Esophagus muscularis mucosa (tissue), 4 donors: ENCODE measurements at regions not wholly inside any gene's neighbourhood (a gene's known extent, or its start where the extent isn't known, plus 50 kb on each side); places are given as distances from the start of the nearest gene placed in this dataset.

ENCODE experiments used
- DNase-seq: peaks from one replicate; pipeline ENCODE4 v3.0.0-alpha.2; 2017; ENCODE audit errors: extremely low spot score
- H3K27ac ChIP-seq, 4 donors: fragments of 200-600 bp; sonication (generic); replicated peaks in 1 of 4; 1 replicate in 3 of 4; 2 replicates in 1 of 4; pipeline ENCODE4 v1.5.1; 2016 to 2019; ENCODE audit warnings: mild to moderate bottlenecking in 1 of 4
- H3K27me3 ChIP-seq, 4 donors: fragments of 200-600 bp; sonication (generic); one replicate each; pipeline versions ENCODE4 v1.5.1 to v1.6.0; 2016 to 2019
- H3K36me3 ChIP-seq, 4 donors: fragments of 200-600 bp; sonication (generic); one replicate each; pipeline ENCODE4 v1.5.1; 2016 to 2019
- H3K4me1 ChIP-seq, 4 donors: fragments of 200-600 bp; sonication (generic); one replicate each; pipeline ENCODE4 v1.5.1; 2016 to 2019
- H3K4me3 ChIP-seq, 4 donors: fragments of 200-600 bp; sonication (generic); 1 replicate in 2 of 4; 2 replicates in 2 of 4; pipeline ENCODE4 v1.5.1; 2016 to 2019; ENCODE audit warnings: mild to moderate bottlenecking in 4 of 4, moderate library complexity in 1 of 4
- H3K9me3 ChIP-seq, 4 donors: fragments of 200-600 bp; sonication (generic); 1 replicate in 3 of 4; 2 replicates in 1 of 4; pipeline ENCODE4 v1.5.1; 2016 to 2019
- EP300 ChIP-seq: sonication (generic); formaldehyde crosslinking; IDR thresholded peaks from one replicate; pipeline ENCODE4 v1.6.1; 2017; ENCODE audit warnings: antibody characterized with exemption
- POLR2A ChIP-seq: fragments of 450-650 bp; IDR thresholded peaks from one replicate; pipeline ENCODE4 v1.6.1; 2017; ENCODE audit warnings: antibody characterized with exemption, moderate library complexity, mild to moderate bottlenecking, low read depth
- POLR2AphosphoS5 ChIP-seq, 2 donors: sonication (generic); formaldehyde crosslinking; IDR thresholded peaks; one replicate each; pipeline ENCODE4 v1.6.1; 2017; ENCODE audit warnings: antibody characterized with exemption in 2 of 2
- WGBS: methylation state at CpG from one replicate; pipeline ENCODE4 v1.1.5; 2018; 5-methylcytosine and 5-hydroxymethylcytosine counted together
- intact Hi-C: fragments of 100-400 bp; cut with DNase I; formaldehyde crosslinking; loops from one replicate; pipeline ENCODE4 v1.15.1; 2023
- TF ChIP-seq, protein P1 (sequence below), 3 experiments: fragments of 200-600 bp in 2 of 3; fragments of 450-650 bp in 1 of 3; sonication (generic) in 2 of 3; IDR thresholded peaks; one replicate each; pipeline ENCODE4 v1.5.1; 2017 to 2019; ENCODE audit warnings: antibody characterized with exemption in 3 of 3, mild to moderate bottlenecking in 2 of 3, moderate library complexity in 1 of 3

DNA sequence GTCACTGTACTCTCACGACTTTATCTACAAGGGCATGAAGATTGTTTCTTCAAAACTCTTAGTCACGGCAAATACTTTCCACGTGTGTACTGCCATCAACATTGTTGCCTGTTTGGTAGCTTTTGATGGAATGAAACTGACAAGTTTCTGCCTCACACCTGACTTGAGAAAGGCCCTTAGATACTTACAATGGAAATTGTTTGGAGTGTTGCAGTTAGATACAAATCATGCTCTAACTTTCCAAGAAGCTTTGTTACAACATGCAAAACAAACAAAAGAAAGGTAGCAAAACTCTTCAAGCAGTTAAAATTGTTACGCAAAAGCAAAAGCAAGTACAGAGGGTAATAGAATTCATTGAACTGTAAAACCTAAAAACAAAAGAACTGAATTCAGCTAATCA is 91.1 kb upstream of the TLE4 start:
- no peaks in the 10 kb centered on the region for H3K36me3 ChIP-seq
- intact Hi-C loops: no loop called here
- no peaks in the 10 kb centered on the region for H3K4me1 ChIP-seq
- no peak overlapping the region for H3K27ac ChIP-seq
- no peak overlapping the region for H3K4me3 ChIP-seq
- H3K27me3 ChIP-seq: no peaks in the 10 kb centered on the region
- no peaks in the 10 kb centered on the region for H3K9me3 ChIP-seq
- TF ChIP-seq, protein P1, sequence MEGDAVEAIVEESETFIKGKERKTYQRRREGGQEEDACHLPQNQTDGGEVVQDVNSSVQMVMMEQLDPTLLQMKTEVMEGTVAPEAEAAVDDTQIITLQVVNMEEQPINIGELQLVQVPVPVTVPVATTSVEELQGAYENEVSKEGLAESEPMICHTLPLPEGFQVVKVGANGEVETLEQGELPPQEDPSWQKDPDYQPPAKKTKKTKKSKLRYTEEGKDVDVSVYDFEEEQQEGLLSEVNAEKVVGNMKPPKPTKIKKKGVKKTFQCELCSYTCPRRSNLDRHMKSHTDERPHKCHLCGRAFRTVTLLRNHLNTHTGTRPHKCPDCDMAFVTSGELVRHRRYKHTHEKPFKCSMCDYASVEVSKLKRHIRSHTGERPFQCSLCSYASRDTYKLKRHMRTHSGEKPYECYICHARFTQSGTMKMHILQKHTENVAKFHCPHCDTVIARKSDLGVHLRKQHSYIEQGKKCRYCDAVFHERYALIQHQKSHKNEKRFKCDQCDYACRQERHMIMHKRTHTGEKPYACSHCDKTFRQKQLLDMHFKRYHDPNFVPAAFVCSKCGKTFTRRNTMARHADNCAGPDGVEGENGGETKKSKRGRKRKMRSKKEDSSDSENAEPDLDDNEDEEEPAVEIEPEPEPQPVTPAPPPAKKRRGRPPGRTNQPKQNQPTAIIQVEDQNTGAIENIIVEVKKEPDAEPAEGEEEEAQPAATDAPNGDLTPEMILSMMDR (IDR thresholded peaks at IDR 0.05): no peak
- no peak for TF ChIP-seq POLR2AphosphoS5 (IDR thresholded peaks at IDR 0.05)
- no peak for TF ChIP-seq POLR2A
- TF ChIP-seq EP300: no peak
- no peak for DNase-seq
- WGBS: 98% methylated on average over 4 of the region's 4 CpGs

DNA sequence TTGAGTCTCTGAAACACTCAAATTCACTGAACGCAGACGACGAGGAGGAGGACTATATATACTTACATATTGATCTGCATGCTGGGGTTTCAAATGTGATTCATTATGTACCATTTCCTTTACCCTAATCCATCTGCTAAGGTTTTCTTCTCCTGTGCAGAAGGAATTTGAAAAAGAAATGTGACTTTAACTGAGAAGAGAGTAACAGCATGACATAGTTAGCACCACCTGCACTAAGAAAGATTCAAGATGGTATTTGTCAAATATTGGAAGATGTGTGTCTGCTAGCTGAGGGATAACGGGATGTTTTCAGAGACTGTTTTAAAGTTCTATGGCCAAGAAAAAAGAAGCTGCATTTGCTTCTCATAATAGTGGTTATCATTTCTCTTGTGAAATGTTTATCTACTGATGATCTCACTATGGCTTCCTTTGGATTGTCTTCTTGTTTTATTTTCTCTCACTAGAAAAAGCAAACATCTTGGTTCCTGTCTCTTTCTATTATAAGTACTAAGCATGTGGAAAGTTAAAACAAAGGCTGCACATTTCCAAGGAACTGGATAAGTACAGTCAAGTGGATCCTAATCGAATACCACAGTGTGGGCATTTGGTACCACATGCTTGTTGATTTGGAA is 89.8 kb upstream of the TLE4 start:
- TF ChIP-seq POLR2A: no peak
- no peak for TF ChIP-seq POLR2AphosphoS5 (IDR thresholded peaks at IDR 0.05)
- no peak for TF ChIP-seq EP300
- TF ChIP-seq, protein P1 (IDR thresholded peaks at IDR 0.05): no peak
- no peak for DNase-seq
- intact Hi-C loops: no loop called here
- 73% methylated on average over 5 of the region's 5 CpGs for WGBS
- H3K36me3 ChIP-seq: no peaks in the 10 kb centered on the region
- no peaks in the 10 kb centered on the region for H3K27me3 ChIP-seq
- H3K4me3 ChIP-seq: no peak overlapping the region
- H3K9me3 ChIP-seq: no peaks in the 10 kb centered on the region
- no peaks in the 10 kb centered on the region for H3K4me1 ChIP-seq
- no peak overlapping the region for H3K27ac ChIP-seq

DNA sequence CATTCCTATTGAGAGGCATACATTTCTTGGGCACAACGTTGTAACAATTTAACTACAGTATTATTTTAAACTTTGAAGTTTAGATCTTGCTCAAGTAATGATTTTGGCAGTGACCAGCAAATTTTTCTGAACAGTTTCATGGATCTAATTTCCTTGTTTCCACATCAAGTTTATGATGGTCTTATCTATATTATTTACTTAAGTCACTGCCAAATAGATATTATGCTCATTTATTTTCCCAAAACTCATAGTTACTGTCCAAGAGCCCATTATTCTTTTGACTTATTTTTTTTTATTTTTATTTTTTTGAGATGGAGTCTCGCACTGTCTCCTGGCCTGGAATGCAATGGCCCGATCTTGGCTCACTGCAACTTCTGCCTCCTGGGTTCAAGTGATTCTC is 86.5 kb upstream of the TLE4 start:
- TF ChIP-seq, protein P1 (IDR thresholded peaks at IDR 0.05): no peak
- no peak for TF ChIP-seq POLR2A
- TF ChIP-seq EP300: no peak
- TF ChIP-seq POLR2AphosphoS5 (IDR thresholded peaks at IDR 0.05): no peak

GRCh38 chr9:79489261-79490000 is 82.3 kb upstream of the TLE4 start:
- no peaks in the 10 kb centered on the region for H3K4me1 ChIP-seq
- DNase-seq: no peak
- no peaks in the 10 kb centered on the region for H3K36me3 ChIP-seq
- H3K27me3 ChIP-seq: no peaks in the 10 kb centered on the region
- 64% methylated on average over 6 of the region's 6 CpGs for WGBS
- H3K4me3 ChIP-seq: no peak overlapping the region
- intact Hi-C loops: no loop called here
- no peaks in the 10 kb centered on the region for H3K9me3 ChIP-seq
- TF ChIP-seq EP300: no peak
- TF ChIP-seq POLR2AphosphoS5 (IDR thresholded peaks at IDR 0.05): no peak
- no peak overlapping the region for H3K27ac ChIP-seq

More for the DNA sequence above, 86.5 kb upstream of the TLE4 start:
- intact Hi-C loops: no loop called here
- no peaks in the 10 kb centered on the region for H3K27me3 ChIP-seq
- WGBS: 85% methylated on average over 3 of the region's 3 CpGs
- H3K36me3 ChIP-seq: no peaks in the 10 kb centered on the region
- no peaks in the 10 kb centered on the region for H3K9me3 ChIP-seq
- H3K27ac ChIP-seq: no peak overlapping the region
- H3K4me3 ChIP-seq: no peak overlapping the region
- no peaks in the 10 kb centered on the region for H3K4me1 ChIP-seq
- no peak for DNase-seq

- H3K4me3 ChIP-seq: no peak overlapping the region
- intact Hi-C loops: no loop called here
- TF ChIP-seq POLR2A (no peak), POLR2AphosphoS5 (IDR thresholded peaks at IDR 0.05) (no peak), EP300 (no peak)
- TF ChIP-seq, protein P1 (IDR thresholded peaks at IDR 0.05): no peak
- H3K4me1 ChIP-seq: no peaks in the 10 kb centered on the region
- DNase-seq: no peak
- H3K36me3 ChIP-seq: no peaks in the 10 kb centered on the region
- H3K9me3 ChIP-seq: no peaks in the 10 kb centered on the region
- H3K27me3 ChIP-seq: no peaks in the 10 kb centered on the region
- no peak overlapping the region for H3K27ac ChIP-seq
- 82% methylated on average over 3 of the region's 3 CpGs for WGBS
These were observed 81.0 kb upstream of the TLE4 start for GRCh38 chr9:79490657-79491248.
